BLaER1 treated with 17β-estradiol and CSF1 and Interleukin-3, amounts not matched to agents 10 nM and 100 nM (cell line): ENCODE measurements at regions not wholly inside any gene's neighbourhood (a gene's known extent, or its start where the extent isn't known, plus 50 kb on each side); places are given as distances from the start of the nearest gene placed in this dataset.
"Not testable (repeated sequence)": the region's sequence is repeated elsewhere in the genome, so short reads cannot be mapped to it uniquely, and the experiment has no call there.

ENCODE experiments used
- H3K27ac ChIP-seq, 11 experiments: shearing (Covaris generic); formaldehyde crosslinking; 2 replicates each; pipeline ENCODE4 v1.8.1; 2022
- H3K27me3 ChIP-seq, 11 experiments: shearing (Covaris generic); formaldehyde crosslinking; 2 replicates each; pipeline ENCODE4 v1.8.1; 2022
- H3K36me3 ChIP-seq, 11 experiments: shearing (Covaris generic); formaldehyde crosslinking; 2 replicates each; pipeline ENCODE4 v1.8.1; 2022
- H3K4me1 ChIP-seq, 10 experiments: shearing (Covaris generic); formaldehyde crosslinking; 2 replicates each; pipeline ENCODE4 v1.8.1; 2022
- H3K4me2 ChIP-seq, 11 experiments: shearing (Covaris generic); formaldehyde crosslinking; 2 replicates each; pipeline ENCODE4 v1.8.1; 2022
- H3K4me3 ChIP-seq, 10 experiments: shearing (Covaris generic); formaldehyde crosslinking; 2 replicates each; pipeline ENCODE4 v1.8.1; 2022
- H3K9ac ChIP-seq, 11 experiments: shearing (Covaris generic); formaldehyde crosslinking; 2 replicates each; pipeline ENCODE4 v1.8.1; 2022
- H3K9me3 ChIP-seq, 11 experiments: shearing (Covaris generic); formaldehyde crosslinking; replicated peaks in 1 of 11; 2 replicates each; pipeline ENCODE4 v1.8.1; 2022
- H4K20me1 ChIP-seq, 11 experiments: shearing (Covaris generic); formaldehyde crosslinking; 2 replicates each; pipeline ENCODE4 v1.8.1; 2022
- Cebpa-rat ChIP-seq, 11 experiments: shearing (Covaris generic); IDR thresholded peaks; 2 replicates each; pipeline ENCODE4 v1.8.1; 2022

DNA sequence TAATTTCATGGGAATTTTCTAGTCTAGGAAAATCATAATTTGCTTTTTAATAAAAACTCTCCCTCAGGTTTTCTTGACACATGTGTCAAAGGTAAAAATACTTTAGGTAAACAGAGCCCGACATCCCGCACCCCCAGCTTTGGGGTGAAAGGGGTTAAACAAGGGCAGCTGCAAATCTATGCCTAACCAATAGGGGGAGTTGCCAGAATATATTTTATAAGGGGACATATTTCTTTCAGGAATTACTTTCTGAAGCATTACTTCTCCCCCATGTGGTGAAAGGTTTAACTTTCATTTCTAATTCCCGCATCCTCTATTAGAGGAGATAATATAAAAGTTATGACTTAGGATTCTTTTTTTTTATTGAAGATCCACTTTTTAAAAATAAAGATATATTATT is 53.9 kb upstream of the HEPH start:
- peaks cover 0 to 14% (median 0%) of the 10 kb centered on the region in 11 experiments; a peak in 6 of 22 replicates for H3K9me3 ChIP-seq
- H4K20me1 ChIP-seq, result no peaks in the 10 kb centered on the region
- peak overlapping the region in 6 of 11 experiments; percentile 7 to 54 (median 40); a peak in 9 of 22 replicates for H3K27ac ChIP-seq
- peak overlapping the region in 3 of 11 experiments; percentile 29 to 31 (median 29); a peak in 3 of 22 replicates for H3K4me2 ChIP-seq
- H3K36me3 ChIP-seq, result no peaks in the 10 kb centered on the region
- peaks cover 0 to 28% (median 6%) of the 10 kb centered on the region in 10 experiments; a peak in 9 of 20 replicates for H3K4me1 ChIP-seq
- H3K4me3 ChIP-seq, result no peak overlapping the region
- no peak overlapping the region for H3K9ac ChIP-seq
- TF ChIP-seq Cebpa-rat (IDR thresholded peaks at IDR 0.05), result no peak
- H3K27me3 ChIP-seq, result peaks cover 0 to 42% (median 21%) of the 10 kb centered on the region in 11 experiments; a peak in 20 of 22 replicates

DNA sequence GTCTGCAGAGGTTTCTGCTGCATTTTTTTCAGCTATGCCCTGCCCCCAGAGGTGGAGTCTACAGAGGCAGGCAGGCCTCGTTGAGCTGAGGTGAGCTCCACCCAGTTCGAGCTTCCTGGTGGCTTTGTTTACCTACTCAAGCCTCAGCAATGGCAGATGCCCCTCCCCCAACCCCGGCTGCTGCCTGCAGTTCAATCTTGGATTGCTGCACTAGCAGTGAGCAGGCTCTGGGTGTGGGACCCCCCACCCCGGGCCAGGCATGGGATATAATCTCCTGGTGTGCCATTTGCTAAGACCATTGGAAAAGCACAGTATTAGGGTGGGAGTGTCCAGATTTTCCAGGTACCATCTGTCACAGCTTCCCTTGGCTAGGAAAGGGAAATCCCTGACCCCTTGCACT is 56.2 kb upstream of the HEPH start:
- not testable (repeated sequence) for H4K20me1 ChIP-seq, H3K4me3 ChIP-seq, H3K36me3 ChIP-seq, H3K9ac ChIP-seq, H3K4me2 ChIP-seq
- Histone ChIP-seq H3K27ac (peak overlapping the region in 1 of 11 experiments; percentile 10; a peak in 1 of 22 replicates), H3K27me3 (peaks cover 0 to 31% (median 18%) of the 10 kb centered on the region in 11 experiments; a peak in 18 of 22 replicates), H3K4me1 (peaks cover 0 to 28% (median 6%) of the 10 kb centered on the region in 10 experiments; a peak in 9 of 20 replicates), H3K9me3 (peaks cover 0 to 22% (median under 1%) of the 10 kb centered on the region in 11 experiments; a peak in 8 of 22 replicates)

DNA sequence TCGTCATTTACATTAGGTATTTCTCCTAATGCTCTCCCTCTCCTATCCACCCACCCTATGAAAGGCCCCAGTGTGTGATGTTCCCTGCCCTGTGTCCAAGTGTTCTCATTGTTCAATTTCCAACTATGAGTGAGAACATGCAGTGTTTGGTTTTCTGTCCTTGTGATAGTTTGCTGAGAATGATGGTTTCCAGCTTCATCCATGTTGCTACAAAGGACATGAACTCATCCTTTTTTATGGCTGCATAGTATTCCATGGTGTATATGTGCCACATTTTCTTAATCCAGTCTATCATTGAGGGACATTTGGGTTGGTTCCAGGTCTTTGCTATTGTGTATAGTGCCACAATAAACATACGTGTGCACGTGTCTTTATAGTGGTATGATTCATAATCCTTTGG is 61.6 kb upstream of the HEPH start:
- H3K36me3 ChIP-seq, H3K9ac ChIP-seq: not testable (repeated sequence)

GRCh38 chrX:66098162-66098561 is 58.3 kb upstream of the VSIG4 start:
- no peak for TF ChIP-seq Cebpa-rat (IDR thresholded peaks at IDR 0.05)
- no peak overlapping the region for H3K4me2 ChIP-seq

More for the DNA sequence above, 61.6 kb upstream of the HEPH start:
- not testable (repeated sequence) for H3K4me2 ChIP-seq, H3K4me1 ChIP-seq, H4K20me1 ChIP-seq, H3K27ac ChIP-seq, H3K4me3 ChIP-seq
- H3K27me3 ChIP-seq, result peaks cover 0 to 12% (median 0%) of the 10 kb centered on the region in 11 experiments; a peak in 8 of 22 replicates
- H3K9me3 ChIP-seq, result peaks cover 0 to 28% (median 4%) of the 10 kb centered on the region in 11 experiments; a peak in 8 of 22 replicates

GRCh38 chrX:66096987-66097386 is 57.1 kb upstream of the VSIG4 start:
- not testable (repeated sequence) for H3K9ac ChIP-seq, H3K36me3 ChIP-seq

More at GRCh38 chrX:66098162-66098561, 58.3 kb upstream of the VSIG4 start:
- Histone ChIP-seq H3K27ac (no peak overlapping the region), H3K27me3 (peaks cover 1 to 15% (median 10%) of the 10 kb centered on the region in 11 experiments; a peak in 10 of 22 replicates), H4K20me1 (no peaks in the 10 kb centered on the region), H3K4me3 (no peak overlapping the region), H3K36me3 (no peaks in the 10 kb centered on the region), H3K9me3 (peaks cover 19 to 39% (median 22%) of the 10 kb centered on the region in 11 experiments), H3K9ac (no peak overlapping the region), H3K4me1 (no peaks in the 10 kb centered on the region)

GRCh38 chrX:66090004-66090403 is 50.1 kb upstream of the VSIG4 start:
- not testable (repeated sequence) for H3K4me1 ChIP-seq, H3K4me3 ChIP-seq, H3K27ac ChIP-seq, H3K9ac ChIP-seq, H3K36me3 ChIP-seq, H4K20me1 ChIP-seq, H3K4me2 ChIP-seq
- Histone ChIP-seq H3K9me3 (peaks cover 11 to 31% (median 15%) of the 10 kb centered on the region in 11 experiments), H3K27me3 (peaks cover 18 to 46% (median 32%) of the 10 kb centered on the region in 11 experiments)

More at GRCh38 chrX:66096987-66097386, 57.1 kb upstream of the VSIG4 start:
- not testable (repeated sequence) for H3K27ac ChIP-seq, H4K20me1 ChIP-seq, H3K4me1 ChIP-seq, H3K4me3 ChIP-seq, H3K4me2 ChIP-seq
- peaks cover 18 to 33% (median 21%) of the 10 kb centered on the region in 11 experiments for H3K9me3 ChIP-seq
- peaks cover 10 to 25% (median 19%) of the 10 kb centered on the region in 11 experiments; a peak in 15 of 22 replicates for H3K27me3 ChIP-seq
